ENCODE measurements at regions not wholly inside any gene's neighbourhood (a gene's known extent, or its start where the extent isn't known, plus 50 kb on each side); places are given as distances from the start of the nearest gene placed in this dataset.

DNA sequence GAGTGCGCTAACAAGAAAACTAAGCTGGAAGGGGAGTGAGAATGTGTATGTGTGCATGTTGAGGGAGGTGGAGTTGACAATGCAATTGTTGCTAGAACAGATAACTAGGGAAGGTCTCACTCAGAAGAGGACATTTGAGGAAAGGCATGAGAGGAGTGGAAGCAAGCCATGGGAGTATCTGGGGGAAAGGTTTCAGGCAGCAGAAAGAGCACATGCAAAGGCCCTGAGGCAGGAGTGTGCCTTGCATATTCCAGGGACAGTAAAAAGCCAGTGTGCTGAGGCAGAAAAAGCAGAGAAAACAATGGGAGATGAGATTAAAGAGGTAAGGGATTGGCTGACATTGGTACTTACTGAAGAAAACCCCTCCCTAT is 149.6 kb upstream of the ADO start:
- TF ChIP-seq POLR2A (IDR thresholded peaks at IDR 0.05; ENCODE audit: low read depth, low read length) = no peak
- TF ChIP-seq POLR2AphosphoS5 (IDR thresholded peaks at IDR 0.05; ENCODE audit: low read depth, low read length) = no peak
- TF ChIP-seq TAF1 (IDR thresholded peaks at IDR 0.05; ENCODE audit: borderline replicate concordance, low read depth, low read length) = no peak
